ENCODE measurements at regions not wholly inside any gene's neighbourhood (a gene's known extent, or its start where the extent isn't known, plus 50 kb on each side); places are given as distances from the start of the nearest gene placed in this dataset.
"Not testable (repeated sequence)": the region's sequence is repeated elsewhere in the genome, so short reads cannot be mapped to it uniquely, and the experiment has no call there.

DNA sequence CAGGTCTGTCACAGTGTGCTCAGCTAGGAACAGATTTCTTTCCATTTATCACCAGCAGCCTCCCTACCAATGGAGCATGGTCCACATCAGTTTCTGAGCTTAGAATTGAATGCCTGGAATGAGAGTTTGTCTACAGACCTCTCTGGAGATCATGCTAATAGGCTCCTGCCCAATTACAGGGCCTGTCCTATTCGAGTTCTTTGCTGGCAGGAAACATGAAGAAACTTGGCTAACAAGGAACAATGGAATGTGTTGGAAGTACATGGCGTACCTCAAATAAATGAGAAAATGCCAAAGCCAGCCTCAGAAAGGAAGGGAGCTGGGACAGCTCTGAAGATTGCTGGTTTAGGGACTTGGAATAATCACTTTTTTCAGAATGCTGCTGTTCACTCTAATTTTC is 186.0 kb upstream of the AKR1E2 start:
- DNase-seq = peak in 1 of 51 donors; percentile 13

DNA sequence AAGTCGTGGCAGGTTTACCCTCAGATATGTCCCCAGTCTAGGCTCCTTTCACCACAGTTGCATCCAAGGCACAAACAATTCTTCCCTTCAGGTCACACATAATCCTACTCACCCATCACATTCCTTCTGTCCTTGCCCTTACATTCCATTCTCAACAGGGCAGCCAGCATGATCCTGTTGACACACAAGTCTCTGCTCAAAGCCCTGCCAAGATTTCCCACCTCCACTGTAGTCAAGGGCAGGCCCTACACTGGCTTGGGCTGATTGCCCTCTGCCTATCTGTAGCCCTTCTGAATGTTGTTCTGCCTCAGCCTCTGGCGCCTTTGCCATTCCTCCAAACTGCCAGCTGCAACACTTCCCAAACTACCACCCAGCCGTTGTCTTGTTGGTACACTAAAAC is 187.9 kb upstream of the AKR1E2 start:
- DNase-seq = no peak

DNA sequence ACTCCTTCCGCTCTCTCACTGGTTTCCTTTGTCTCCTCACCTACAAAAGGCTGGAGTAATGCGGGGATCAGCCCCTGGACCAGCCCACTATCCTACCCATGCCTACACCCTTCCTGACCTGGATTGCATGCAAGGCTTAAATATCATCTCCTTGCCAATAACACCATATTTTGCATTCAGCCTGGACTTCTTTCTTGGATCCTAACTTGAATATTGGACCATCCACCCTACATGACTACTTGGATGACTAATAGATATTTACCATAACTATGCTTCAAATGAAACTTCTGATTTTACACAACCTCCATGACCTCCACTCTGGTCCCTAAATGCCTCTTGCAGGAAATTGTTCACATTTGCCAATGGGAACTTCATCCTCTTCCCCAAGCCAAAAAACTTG is 188.3 kb upstream of the AKR1E2 start:
- DNase-seq = no peak

DNA sequence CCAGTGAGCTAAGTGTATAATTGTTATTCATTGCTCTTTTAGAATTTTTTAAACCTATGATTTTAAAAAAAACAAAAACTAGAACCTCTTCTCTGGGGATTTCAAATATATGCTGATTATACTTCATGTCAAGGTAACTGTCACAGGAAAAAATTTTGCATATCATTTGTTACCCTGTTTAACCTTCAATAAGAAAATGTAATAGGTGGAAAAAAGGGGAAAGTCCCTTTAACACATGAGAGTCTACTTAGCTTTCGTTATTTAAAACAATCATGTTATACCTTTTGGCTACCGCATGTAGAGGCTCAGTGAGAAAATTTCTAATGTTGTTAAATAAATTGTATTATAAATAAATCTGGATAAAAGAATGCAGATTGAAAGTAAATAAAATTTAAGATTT is 190.1 kb upstream of the AKR1E2 start:
- no peak for DNase-seq

DNA sequence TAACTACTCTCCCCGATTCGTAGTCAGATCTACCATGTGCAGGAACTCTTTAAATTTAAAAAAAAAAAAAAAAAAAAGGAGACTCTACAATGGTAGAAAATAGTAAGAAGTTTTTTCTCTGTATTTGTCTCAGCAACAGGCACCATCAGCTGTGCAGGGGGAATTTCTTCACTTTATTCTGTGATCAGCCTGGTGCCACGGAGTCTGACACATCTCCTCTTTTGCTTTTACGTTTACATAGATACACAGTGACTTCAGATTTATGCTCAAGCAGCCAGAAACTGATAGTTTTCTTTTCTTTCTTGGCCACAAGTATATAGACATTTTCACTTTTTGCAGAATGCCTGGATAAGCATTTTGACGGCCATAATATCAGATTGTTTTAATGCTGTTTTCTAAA is 190.6 kb upstream of the AKR1E2 start:
- no peak for DNase-seq

DNA sequence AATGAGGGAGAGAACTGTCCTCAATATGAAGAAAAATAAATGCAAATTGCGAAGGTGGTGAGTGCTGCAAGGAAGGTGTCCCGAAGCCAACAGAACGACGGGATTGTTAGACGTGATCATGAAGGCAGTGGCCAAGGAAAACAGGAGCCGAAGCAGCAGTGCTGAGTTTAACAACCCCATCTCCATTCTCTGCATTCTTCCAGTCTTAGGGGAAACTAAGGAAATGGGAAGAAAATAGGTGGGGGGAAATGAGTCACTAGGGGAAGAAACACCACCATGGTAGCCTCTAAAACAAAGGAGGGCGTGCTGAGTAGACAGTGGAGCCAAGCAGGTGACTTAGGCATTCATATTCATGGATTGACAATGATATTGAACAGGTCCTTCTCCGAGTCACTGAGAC is 192.2 kb upstream of the AKR1E2 start:
- no peak for DNase-seq

DNA sequence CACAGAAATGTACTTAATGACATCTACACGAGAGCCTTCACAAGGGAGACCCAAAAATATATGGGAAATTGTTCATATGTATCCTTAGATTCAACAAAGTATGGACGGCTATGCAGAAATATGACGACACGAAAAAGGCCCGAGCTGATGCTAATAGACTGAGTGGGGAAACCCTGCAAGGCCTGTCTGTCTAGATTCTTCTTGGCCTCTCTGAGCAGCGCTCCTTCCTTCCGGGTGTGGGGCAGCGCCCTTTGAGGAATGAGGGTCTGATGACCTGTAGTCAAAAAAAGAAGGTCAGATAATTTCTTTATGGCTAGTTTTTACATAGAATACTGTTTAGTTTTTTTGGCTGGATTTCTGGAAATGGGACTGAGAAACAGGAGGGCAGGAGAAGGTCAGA is 192.8 kb upstream of the AKR1E2 start:
- DNase-seq = no peak

DNA sequence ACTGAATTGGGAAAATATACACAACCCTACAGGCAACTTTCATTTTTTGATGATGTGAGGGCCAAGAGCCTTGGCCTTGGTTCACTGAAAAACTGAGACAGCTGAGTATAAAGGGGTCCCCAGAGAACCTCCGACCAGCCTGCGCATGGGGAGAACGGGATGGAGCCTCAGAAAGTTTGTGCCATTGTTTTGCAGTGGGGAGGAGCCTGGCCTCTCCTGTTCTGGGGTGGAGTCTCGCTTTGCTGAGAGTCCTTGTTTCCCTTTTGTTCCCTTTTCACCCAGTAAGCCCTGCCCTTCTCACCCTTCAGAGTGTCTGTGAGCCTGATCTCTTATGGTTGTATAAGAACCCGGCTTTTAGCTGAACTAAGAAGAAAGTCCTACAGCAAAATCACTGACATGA is 193.2 kb upstream of the AKR1E2 start:
- no peak for DNase-seq

DNA sequence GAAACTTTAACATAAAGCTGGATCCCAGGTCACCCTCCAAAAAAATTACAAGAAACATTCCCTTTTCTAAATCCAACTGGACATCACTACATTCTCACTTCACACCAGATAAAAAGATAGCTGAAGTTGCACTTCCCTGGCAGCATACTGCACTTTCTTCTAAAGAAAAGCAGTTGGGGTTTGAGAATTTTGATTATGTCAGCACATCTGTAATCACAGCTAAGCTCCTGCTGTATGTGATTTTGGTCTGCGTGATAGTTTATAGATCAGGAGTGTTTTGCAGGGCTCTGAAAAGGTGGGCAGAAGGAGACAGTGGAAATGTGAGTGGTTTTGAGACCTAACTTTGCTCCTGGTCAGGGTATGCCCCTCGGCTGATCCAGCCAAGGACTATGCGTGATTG is 199.1 kb upstream of the AKR1E2 start:
- DNase-seq = no peak

DNA sequence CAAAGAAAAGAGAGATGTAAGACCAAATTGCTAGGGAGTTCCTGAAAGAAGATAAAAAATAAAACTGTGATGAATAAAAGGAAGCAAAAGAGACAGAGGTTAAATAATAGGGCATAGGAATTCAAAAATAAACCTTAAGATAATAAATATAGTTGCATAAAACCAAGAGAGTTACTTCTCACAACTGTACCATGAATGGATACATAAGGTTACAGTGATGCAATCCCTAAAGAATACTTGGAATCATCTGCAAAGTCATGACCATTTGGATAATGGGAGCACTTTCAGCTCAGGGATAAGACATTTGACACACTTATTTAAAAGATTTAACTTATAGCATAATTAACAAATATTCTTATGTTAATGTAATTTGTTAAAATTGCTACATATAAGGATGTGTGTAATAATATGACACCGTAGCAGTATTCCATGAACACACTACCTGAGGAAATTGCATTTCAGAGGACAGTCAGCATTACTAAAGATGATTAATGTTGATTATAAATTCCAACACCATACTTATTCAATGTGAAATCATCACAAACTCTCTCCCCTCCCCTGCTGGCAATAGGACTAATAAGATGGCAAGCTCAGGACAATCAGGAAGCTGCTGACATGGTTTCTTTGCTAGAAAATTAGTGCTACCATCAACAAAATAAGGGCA is 202.1 kb upstream of the AKR1E2 start:
- no peak for DNase-seq

DNA sequence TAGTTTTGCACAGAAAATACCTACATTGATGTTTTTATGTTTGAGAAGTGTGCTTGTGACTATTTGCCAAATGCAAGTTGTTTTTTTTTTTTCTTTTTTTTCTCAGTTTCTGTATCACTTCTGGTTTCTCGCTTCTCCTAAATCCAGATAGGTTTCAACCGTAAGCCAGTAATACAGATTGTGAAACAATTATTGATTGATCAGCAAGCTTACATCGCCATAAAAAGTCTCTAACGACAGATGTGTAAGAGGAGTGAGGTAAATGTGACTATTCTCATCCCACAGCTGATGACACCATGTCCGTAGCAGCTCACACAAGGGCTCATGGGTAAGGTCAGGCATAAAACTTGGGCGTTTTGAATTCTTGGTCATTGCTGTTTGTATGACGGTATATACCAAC is 202.8 kb upstream of the AKR1E2 start:
- no peak for DNase-seq

DNA sequence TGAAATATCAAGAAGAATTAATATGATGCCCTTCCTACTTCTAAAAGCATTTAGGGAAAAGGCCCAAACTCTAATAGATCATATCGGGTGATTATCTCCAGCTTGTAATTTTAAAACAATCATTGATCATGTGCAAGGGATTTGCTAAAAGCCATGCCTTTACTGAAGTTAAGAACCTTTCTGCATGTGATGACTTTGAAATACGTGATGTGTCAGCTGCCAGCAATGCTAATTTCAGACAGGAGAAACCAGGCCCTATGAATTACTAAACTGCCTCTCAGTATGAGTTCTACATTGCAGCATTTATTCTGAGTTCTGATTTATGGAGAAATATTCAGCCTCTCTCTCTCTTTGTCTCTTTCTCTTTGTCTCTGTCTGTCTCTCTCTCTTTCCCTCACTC is 203.6 kb upstream of the AKR1E2 start:
- DNase-seq = no peak

DNA sequence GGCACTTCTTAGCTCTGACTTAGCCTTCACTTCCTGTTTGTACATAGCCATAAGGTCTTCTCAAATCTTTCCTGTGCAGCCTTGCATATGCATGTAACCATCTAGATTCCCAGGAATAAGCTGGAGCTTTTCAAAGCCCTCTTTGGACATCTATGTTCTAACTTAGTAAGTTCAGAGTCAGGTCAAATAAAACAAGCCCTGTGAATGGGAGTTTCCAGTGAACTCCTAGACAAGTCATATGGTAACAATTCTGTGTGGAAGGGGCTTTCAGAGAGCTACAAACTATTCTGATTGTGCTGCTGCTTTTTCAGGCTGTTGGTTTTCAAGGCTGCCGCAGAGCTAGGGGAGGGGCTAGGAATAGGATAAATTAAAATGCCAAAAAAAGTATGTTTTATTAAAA is 208.4 kb upstream of the AKR1E2 start:
- no peak for DNase-seq

DNA sequence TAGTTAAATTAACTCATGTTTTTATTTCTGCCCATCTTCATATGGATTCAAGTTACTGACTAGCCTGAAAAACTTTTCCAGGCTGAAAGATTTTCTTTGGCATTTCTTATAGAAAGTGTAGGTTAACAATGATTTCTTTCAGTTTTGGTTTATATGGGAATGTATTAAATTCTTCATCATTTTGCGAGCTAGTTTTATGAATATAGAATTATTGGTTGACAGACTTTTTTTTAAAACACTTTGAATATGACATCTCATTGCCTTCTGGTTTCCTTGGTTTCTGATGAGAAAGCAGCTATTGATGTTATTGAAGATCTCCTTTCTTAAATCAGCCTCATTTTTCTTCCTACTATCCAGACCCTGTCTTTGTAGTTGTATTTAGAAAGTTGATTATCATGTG is 211.0 kb upstream of the AKR1E2 start:
- DNase-seq = no peak

DNA sequence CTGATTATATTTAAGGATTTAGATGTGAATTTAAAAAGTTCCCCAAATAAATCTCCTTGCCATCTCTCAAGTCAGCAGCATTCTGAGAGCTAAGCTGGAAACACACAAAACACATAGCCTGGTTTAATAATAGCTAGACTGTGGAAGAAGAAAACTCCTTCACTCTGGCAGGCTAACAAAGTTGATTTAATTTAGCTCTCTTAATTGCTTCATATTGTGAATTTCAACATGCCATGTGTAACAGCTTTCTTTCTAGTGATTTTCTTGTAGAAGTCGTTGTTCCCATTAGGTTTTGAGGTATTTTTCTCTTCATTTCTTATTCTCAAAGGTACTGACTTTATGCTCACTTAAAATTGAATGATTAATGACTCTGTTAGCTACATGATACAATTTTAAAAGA is 216.8 kb upstream of the AKR1E2 start:
- no peak for DNase-seq

DNA sequence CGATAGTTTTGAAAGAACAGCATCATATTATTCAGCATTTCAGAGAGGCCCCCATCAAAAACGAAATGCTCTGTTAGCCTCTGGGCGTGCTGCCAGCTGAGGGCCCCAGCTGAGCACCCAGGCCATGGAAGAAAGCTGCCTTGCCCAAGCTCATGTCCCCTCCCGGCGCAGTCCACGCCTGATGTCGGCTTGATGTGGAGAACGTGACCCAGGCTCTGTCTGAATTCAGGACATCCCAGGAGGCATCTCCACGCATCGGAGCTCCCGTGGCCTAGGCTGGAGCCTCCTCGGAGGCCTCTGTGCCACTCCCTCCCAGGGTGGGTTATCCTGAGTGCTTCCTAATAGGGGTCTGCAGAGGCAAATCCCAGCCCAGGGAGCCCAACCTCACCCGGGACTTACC is 218.3 kb upstream of the AKR1E2 start:
- no peak for DNase-seq

DNA sequence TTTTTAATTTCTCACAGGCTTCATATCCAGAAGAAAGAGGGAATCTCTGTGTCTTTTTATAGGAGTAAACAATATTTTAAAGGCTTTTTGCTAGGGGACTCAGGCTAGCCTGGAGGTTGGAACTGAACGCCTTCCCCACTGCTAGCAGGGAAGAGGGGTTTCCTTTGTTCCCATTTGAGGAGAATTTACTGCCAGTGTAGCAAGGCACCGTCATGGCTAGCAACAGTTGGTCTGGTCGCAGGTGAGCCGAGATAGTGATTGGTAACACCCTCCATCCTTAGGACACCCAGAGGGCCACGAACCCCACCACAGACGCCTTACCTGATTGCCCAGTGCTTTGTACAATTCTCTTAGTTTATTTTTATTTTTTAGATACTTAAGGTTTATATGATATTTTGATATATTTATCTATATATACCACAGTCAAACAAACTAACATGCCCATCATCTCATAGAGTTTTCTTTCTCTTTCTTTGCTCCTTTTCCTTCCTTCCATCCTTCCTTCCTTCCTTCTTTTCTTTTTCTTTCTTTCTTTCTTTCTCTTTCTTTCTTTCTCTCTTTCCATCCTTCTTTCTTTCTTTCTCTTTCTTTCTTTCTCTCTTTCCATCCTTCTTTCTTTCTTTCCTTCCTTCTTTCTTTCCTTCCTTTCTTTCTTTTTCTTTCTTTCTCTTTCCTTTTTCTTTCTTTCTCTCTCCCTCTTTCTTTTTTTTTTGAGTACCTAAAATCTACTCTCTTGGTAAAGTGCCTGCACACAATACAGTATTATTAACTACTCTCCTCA is 219.0 kb upstream of the AKR1E2 start:
- DNase-seq = no peak

DNA sequence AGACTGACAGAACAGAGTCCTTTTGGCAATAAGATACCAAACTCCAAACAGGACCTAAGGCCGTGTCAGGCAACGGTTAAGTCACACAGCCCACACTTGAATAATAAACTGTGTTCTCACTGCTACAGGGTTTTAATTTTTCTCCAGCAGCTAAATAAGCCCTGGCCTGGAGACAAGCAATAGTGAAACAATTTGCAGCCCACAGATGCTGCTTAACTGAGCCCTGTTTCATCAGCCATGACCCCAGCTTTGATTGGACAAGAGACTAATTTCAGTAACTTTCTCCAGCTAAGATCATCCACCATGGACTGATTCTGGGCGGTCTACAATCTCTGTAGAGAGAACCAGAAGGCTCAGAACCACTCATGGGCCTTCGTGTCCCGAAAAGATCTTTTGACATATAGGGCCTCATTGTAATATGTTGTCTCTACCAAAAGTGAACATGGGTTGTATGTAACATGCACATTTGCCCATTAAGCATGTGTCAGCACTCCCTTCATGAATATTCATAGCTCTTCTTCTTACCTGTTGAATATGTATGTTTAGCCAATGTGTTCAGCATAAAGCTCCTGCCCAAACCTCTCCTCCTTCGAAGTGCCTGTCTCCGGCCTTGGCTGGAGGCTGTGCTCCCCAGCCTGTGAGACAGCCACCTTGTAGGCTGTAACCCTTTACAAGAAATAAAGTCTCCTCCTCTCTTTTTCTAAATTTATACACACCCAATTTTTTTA is 223.1 kb upstream of the AKR1E2 start:
- no peak for DNase-seq

DNA sequence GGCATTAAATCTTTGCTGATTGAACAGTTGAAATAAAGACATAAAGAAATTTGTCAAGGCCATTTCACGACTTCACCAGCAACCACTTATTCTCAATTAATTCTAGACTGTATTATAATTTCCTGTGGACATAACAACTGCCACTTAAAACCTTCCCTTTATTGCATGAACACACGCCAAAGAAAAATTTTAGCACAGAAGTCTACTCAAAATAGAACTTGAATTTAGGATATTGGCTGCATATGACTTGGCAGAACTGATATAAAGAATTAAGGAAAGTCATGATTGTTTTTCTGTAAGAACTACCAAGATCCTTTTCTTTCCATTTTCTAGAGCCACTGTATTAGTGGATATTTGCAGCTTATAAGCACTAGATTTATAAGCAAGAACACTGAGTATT is 226.5 kb upstream of the AKR1E2 start:
- DNase-seq = no peak

DNA sequence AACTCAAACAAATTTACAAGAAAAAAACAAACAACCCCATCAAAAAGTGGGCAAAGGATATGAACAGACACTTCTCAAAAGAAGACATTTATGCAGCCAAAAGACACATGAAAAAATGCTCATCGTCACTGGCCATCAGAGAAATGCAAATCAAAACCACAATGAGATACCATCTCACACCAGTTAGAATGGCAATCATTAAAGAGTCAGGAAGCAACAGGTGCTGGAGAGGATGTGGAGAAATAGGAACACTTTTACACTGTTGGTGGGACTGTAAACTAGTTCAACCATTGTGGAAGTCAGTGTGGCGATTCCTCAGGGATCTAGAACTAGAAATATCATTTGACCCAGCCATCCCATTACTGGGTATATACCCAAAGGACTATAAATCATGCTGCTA is 228.1 kb upstream of the AKR1E2 start:
- DNase-seq = not testable (repeated sequence)

DNA sequence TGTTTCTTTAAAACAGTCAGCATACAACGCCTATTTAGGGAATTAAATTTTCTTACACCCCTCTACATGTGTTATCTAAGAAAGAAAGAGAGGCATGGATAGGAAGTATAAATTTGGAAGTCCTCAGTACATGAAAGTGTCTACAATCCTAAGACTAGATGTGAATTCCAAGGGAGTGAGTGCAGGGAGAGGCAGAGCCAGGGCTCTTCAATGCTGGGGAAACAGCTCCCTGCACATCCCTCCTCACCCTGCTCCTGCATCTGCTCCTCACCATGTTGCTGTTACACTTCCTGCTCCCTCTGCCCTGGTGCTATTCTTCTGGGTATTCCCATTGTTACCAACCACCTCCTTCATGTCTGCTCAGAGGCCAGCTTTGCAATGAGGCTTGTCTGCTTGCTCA is 229.1 kb upstream of the AKR1E2 start:
- DNase-seq = no peak

DNA sequence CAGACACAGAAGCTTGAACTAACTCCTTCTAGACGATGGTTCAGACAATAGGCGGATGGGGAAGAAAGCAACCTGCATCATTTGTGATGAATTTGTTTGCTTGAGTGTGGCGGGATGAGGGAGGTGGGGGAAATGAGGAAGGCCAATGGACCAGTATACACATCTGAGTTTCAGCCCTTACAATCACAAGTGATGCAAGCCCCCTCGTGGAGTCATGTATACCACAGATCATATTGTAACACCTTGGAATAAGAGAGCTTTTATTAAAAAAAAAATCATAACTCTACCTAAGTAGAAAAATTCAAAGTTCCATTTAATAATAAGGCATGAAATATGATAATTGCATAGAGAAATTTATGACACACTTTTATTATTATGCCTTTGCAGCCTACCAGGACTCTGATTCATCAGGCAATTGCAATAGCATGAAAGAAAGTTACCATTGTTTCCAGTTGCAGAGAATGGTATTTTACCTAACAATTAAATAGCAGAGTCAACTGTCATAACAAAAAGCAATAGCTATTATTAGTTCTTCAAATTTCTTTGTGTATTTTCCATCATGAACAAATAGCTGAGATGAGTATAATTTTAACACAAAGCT is 230.2 kb upstream of the AKR1E2 start:
- peak in 1 of 51 donors; percentile 6 for DNase-seq
